GM18861 (cell line): ENCODE measurements at regions not wholly inside any gene's neighbourhood (a gene's known extent, or its start where the extent isn't known, plus 50 kb on each side); places are given as distances from the start of the nearest gene placed in this dataset.
"Not testable (repeated sequence)": the region's sequence is repeated elsewhere in the genome, so short reads cannot be mapped to it uniquely, and the experiment has no call there.

Experiments used
- ATAC-seq: cut with Tn5 transposase; IDR thresholded peaks from one replicate; pipeline ENCODE4 v1.9.1; 2021; ENCODE audit not compliant: unreplicated experiment

GRCh38 chr14:95597784-95598211, 62.9 kb downstream of the GLRX5 start:
- no peak for ATAC-seq

- ATAC-seq: no peak
These were observed 66.8 kb downstream of the GLRX5 start for GRCh38 chr14:95601650-95602049.

- no peak for ATAC-seq
These were observed 68.6 kb downstream of the GLRX5 start for GRCh38 chr14:95603415-95603814.

GRCh38 chr14:95606266-95606665, 71.4 kb downstream of the GLRX5 start:
- ATAC-seq: no peak

DNA sequence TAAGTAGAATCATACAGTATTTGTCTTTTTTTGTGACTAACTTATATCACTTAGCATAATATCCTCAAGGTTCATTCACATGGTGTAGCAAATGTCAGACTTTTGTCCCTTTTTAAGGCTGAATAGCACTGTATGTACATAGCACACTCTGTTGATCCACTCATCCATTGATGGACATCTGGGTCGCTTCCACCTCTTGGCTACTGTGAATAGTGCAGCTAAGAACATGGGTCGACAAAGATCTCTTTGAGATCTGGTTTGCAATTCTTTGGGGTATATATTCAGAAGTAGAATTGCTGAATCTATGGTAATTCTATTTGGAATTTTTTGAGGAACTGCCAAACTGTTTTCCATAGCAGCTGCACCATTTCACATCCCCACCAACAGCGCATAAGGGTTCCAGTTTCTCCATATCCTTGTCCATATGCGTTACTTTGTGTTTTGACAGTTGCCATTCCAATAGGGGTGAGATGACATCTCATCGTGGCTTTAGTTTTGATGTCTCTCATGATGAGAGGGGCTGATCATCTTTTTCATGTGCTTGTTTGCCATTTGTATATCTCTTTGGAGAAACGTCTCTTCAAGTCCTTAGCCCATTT, 73.9 kb downstream of the GLRX5 start:
- ATAC-seq: no peak

GRCh38 chr14:95609398-95609990, 74.6 kb downstream of the GLRX5 start:
- no peak for ATAC-seq

DNA sequence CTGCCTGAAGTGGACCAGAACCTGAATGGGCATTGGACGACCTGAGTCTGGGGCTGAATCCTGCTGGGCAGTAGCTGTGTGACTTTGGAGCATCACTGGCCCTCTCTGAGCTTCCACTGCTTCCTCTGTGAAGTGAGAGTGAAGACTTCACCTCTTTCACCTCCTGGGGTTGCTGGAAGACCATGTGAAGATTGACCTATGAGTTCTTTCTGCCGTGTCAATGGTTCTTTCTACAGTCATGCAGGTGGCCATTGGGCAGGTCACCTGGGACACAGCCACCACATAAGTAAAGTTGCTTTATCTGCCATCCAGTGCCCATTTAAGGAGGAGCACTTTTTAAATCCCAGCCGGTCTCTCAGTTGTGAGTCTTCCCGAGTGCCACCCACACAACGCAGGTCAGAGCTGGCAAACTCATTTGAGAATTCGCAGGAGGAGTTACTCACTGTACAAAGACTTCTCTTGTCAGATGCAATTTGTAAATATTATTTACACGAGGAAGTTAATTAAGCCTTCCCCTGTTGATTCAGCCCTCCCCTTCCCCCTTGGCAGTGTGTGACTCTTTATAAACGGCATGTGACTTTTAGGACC, 74.8 kb upstream of the TCL1B start:
- ATAC-seq: no peak

DNA sequence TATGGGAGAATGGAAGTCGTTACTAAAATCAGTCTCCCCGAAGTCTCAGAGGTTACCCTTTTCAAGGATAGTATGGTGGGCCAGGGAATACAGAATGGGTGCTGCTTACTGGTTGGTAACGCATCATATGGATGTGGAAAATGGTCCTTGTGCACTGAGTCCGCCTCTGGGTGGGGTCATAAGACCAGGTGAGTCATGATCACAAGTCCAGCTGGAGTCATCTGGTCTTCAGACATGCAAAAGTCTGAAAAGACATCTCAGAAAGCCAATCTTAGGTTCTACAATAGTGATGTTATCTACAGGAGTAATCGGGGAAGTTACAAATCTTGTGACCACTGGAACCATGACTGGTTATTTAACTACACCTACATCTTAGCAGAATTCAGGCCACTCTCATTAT, 71.9 kb upstream of the TCL1B start:
- ATAC-seq: peak; percentile 49

DNA sequence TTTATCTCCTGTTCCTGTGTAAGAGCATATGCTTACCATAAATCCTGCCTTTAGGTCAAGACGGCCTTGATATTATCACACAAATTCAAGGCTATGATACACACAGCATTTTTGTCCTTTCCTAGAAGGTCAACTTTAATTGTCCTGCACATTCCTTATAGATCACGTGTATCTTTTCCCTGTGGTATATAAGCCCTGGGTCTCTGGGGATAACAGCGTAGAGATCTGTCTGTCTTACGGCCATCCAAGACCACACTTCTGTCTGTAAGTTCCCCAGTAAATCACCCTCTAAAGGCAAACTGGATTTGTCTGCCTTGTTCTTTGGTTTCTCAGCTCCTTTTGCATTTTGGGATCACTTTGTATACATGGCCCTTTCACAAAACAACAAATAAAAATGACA, 69.5 kb upstream of the TCL1B start:
- no peak for ATAC-seq

- no peak for ATAC-seq
These were observed 66.3 kb upstream of the TCL1B start for GRCh38 chr14:95619785-95620417.

GRCh38 chr14:95620659-95621059, 65.6 kb upstream of the TCL1B start:
- ATAC-seq: no peak

DNA sequence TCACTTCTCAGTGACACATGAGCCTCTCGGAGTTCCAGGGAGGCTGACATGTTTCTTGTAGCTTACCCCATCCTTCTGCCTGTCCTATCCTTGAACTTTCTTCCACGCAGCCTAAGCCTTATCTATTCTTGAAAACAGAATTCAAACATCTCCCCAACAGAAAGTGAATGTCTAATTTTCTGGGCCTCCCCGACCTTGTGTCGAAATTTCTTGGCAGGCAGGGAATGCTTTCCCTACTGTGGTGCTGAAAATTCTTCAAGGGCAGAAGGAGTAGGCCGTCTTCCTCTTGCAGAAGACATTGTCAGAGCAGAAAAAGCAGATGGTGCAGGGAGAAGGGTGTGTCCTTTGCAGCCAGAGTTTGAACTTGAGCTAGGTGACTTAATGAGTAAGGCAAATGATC, 63.0 kb upstream of the TCL1B start:
- ATAC-seq: no peak

DNA sequence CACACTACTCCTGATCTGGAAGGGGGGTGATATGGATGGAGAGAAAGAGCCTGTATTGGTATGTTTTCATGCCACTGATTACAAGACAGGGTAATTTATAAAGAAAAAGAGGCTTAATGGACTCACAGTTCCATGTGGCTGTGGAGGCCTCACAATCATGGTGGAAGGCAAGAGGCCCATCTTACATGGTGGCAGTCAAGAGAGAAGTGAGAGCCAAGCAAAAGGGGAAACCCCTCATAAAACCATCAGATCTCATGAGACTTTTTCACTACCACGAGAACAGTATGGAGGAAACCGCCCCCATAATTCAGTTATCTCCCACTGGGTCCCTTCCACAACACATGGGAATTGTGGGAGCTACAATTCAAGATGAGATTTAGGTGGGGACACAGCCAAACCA, 60.5 kb upstream of the TCL1B start:
- not testable (repeated sequence) for ATAC-seq

GRCh38 chr14:95635051-95635450, 51.2 kb upstream of the TCL1B start:
- no peak for ATAC-seq
